K562 (cell line): ENCODE measurements at regions not wholly inside any gene's neighbourhood (a gene's known extent, or its start where the extent isn't known, plus 50 kb on each side); places are given as distances from the start of the nearest gene placed in this dataset.

Experiments
- ATAC-seq: fragments of 200-7000 bp; cut with Tn5 transposase; 3 replicates; pipeline ENCODE4 v1.9.1; 2020; ENCODE audit warnings: moderate library complexity
- BruUV-seq: library from RNA; stranded (reverse); fragments of 400-500 nt; replicated peaks from 2 replicates; lab custom pipeline; 2021; lab: Mats Ljungman, UMichigan
- CTCF ChIA-PET: fragments of 300-600 bp; formaldehyde crosslinking; extraction: SDS; loops from one replicate; lab custom pipeline; 2021; ENCODE audit warnings: low intra/inter-chr PET ratio; lab: Yijun Ruan, JAX
- POLR2A ChIA-PET: fragments of 300-600, 350-650 bp; sonication (Branson Sonifier 250); formaldehyde crosslinking; extraction: SDS; loops from one replicate; lab custom pipeline; 2021; ENCODE audit warnings: antibody characterized with exemption, inconsistent platforms; lab: Yijun Ruan, JAX
- DNase-seq, 4 experiments: peaks; one replicate each; pipeline versions ENCODE4 v3.0.0 to v3.0.0-alpha.2; 2011 to 2018; ENCODE audit warnings: low spot score in 3 of 4, mixed read lengths in 3 of 4; ENCODE audit errors: extremely low read depth in 1 of 4
- FAIRE-seq: peaks from 2 replicates; lab custom pipeline; 2011; peaks lifted over from hg19 to GRCh38; lab: Jason Lieb, UNC
- H2AFZ ChIP-seq: 2 replicates; pipeline ENCODE4 v1.6.0; 2011; ENCODE audit warnings: low read depth, low read length, control low read depth, inconsistent platforms
- H3K27ac ChIP-seq: fragments of 200-600 bp; 3 replicates; pipeline ENCODE4 v1.8.0; 2011; ENCODE audit warnings: low read depth, mild to moderate bottlenecking, control low read depth, inconsistent platforms, low read length, moderate library complexity, mixed read lengths; ENCODE audit errors: extremely low read depth
- H3K27me3 ChIP-seq, 2 experiments: fragments of 300-600 bp in 1 of 2; 2 replicates in 1 of 2; 3 replicates in 1 of 2; pipeline versions ENCODE4 v1.6.0 to v1.8.0; 2011; ENCODE audit warnings: inconsistent platforms in 2 of 2, low read length in 2 of 2, mild to moderate bottlenecking in 1 of 2, mixed read lengths in 1 of 2, moderate library complexity in 1 of 2; ENCODE audit not compliant: control insufficient read depth in 2 of 2, insufficient read depth in 2 of 2
- H3K36me3 ChIP-seq: fragments of 300-600 bp; 3 replicates; pipeline ENCODE4 v1.8.0; 2011; ENCODE audit warnings: mild to moderate bottlenecking, low read length, inconsistent platforms; ENCODE audit not compliant: control insufficient read depth, insufficient read depth
- H3K4me1 ChIP-seq, 2 experiments: fragments of 200-600 bp in 1 of 2; replicated peaks in 1 of 2; 2 replicates in 1 of 2; 3 replicates in 1 of 2; pipeline versions ENCODE4 v1.5.1 to v1.8.0; 2011; ENCODE audit warnings: inconsistent platforms in 2 of 2, low read length in 2 of 2, mild to moderate bottlenecking in 1 of 2, mixed read lengths in 1 of 2, moderate library complexity in 1 of 2; ENCODE audit not compliant: control insufficient read depth in 2 of 2, insufficient read depth in 2 of 2
- H3K4me2 ChIP-seq: 2 replicates; pipeline ENCODE4 v1.6.1; 2011; ENCODE audit warnings: low read length, control low read depth, inconsistent platforms, mixed read lengths; ENCODE audit not compliant: insufficient read depth
- H3K4me3 ChIP-seq: fragments of 200-600 bp; sonication (generic), shearing (Covaris generic); 2 replicates; pipeline ENCODE4 v1.5.1; 2016; ENCODE audit warnings: control low read depth, inconsistent platforms
- H3K79me2 ChIP-seq: fragments of 200-600 bp; 3 replicates; pipeline ENCODE4 v1.8.0; 2011; ENCODE audit warnings: low read length, inconsistent platforms; ENCODE audit not compliant: control insufficient read depth, insufficient read depth
- H3K9ac ChIP-seq, 2 experiments: 2 replicates each; pipeline versions ENCODE4 v1.6.0 to v1.6.1; 2011; ENCODE audit warnings: low read depth in 2 of 2, low read length in 2 of 2, control low read depth in 1 of 2, inconsistent platforms in 1 of 2, mild to moderate bottlenecking in 1 of 2, mixed read lengths in 1 of 2; ENCODE audit not compliant: insufficient read depth in 1 of 2
- H3K9me1 ChIP-seq: one replicate; pipeline ENCODE4 v1.6.0; 2011; ENCODE audit warnings: inconsistent platforms, mild to moderate bottlenecking, low read length, moderate library complexity; ENCODE audit not compliant: control insufficient read depth, insufficient read depth
- H3K9me3 ChIP-seq: replicated peaks from 2 replicates; pipeline ENCODE4 v1.5.1; 2011; ENCODE audit warnings: low read depth, low read length, inconsistent platforms; ENCODE audit not compliant: control insufficient read depth, insufficient read depth
- H4K20me1 ChIP-seq: replicated peaks from 2 replicates; pipeline ENCODE4 v1.6.1; 2011; ENCODE audit warnings: low read length, inconsistent platforms, mixed read lengths; ENCODE audit not compliant: control insufficient read depth, insufficient read depth
- ARID2 ChIP-seq: fragments of 450-650 bp; IDR thresholded peaks from 2 replicates; pipeline ENCODE4 v1.6.1; 2017; ENCODE audit warnings: antibody characterized with exemption, mild to moderate bottlenecking
- ETV6 ChIP-seq, 3 experiments: fragments of 150-350 bp in 1 of 3; sonication (generic) in 1 of 3; formaldehyde crosslinking in 1 of 3; IDR thresholded peaks; 2 replicates each; pipeline versions ENCODE4 v1.6.1 to v1.8.0; 2014 to 2022; ENCODE audit warnings: borderline replicate concordance in 2 of 3, low read depth in 2 of 3, antibody characterized with exemption in 1 of 3, low read length in 1 of 3, mild to moderate bottlenecking in 1 of 3, missing genetic modification reagents in 1 of 3
- PRDM10 ChIP-seq: fragments of 450-650 bp; IDR thresholded peaks from 2 replicates; pipeline ENCODE4 v1.6.1; 2018; ENCODE audit not compliant: partially characterized antibody
- WGBS: fragments of 100-300 bp; shearing (Covaris generic); methylation state at CpG from one replicate; pipeline ENCODE4 v1.1.6; 2016; ENCODE audit warnings: low coverage, mixed read lengths; ENCODE audit not compliant: insufficient coverage; ENCODE audit errors: missing lambda C conversion rate; 5-methylcytosine and 5-hydroxymethylcytosine counted together
- in situ Hi-C: fragments of 300-500 bp; cut with MboI; formaldehyde crosslinking; loops from 4 replicates; pipeline ENCODE4 v1.15.0; 2018; ENCODE audit warnings: inconsistent platforms, mixed read lengths
- intact Hi-C: fragments of 100-400 bp; cut with micrococcal nuclease; formaldehyde crosslinking; loops from 2 replicates; pipeline ENCODE4 v1.14.2; 2022

- no peaks in the 10 kb centered on the region for H3K9me3 ChIP-seq
- POLR2A ChIA-PET = interaction anchor here (0.6 to 1.7 kb wide), 2 partner anchors 12 to 252 kb away, joined by 3 to 4 read pairs; no protein-coding TSS in a partner anchor
- H3K27ac ChIP-seq = no peak overlapping the region
- H3K4me1 ChIP-seq = no peaks in the 10 kb centered on the region
- ATAC-seq (no peak), DNase-seq (no peak), FAIRE-seq (no peak)
- no peak overlapping the region for H3K9ac ChIP-seq
- no peaks in the 10 kb centered on the region for H3K79me2 ChIP-seq
- H3K9me1 ChIP-seq = no peaks in the 10 kb centered on the region
- no TSS peak for BruUV-seq
- TF ChIP-seq ETV6 (IDR thresholded peaks at IDR 0.05; ENCODE audit: borderline replicate concordance in 1 of 2, low read depth in 2 of 2, low read length in 1 of 2) (no peak), ETV6 (CRISPR knock-in tag; IDR thresholded peaks at IDR 0.05; ENCODE audit: borderline replicate concordance) (no peak), PRDM10 (no peak), ARID2 (no peak)
- no peaks in the 10 kb centered on the region for H3K36me3 ChIP-seq
- CTCF ChIA-PET = no interaction called here
- in situ Hi-C loops = no loop called here
- no peak overlapping the region for H3K4me3 ChIP-seq
- peaks cover 0 to 2% of the 10 kb centered on the region in 2 experiments; a peak in 1 of 5 replicates for H3K27me3 ChIP-seq
- H3K4me2 ChIP-seq = no peak overlapping the region
- H4K20me1 ChIP-seq = no peaks in the 10 kb centered on the region
- 6% methylated on average over 9 of the region's 9 CpGs for WGBS
- no peak overlapping the region for H2AFZ ChIP-seq
- intact Hi-C loops = no loop called here
These were observed 102.6 kb upstream of the SPON1 start for GRCh38 chr11:13859892-13860291.
